CD4-positive, alpha-beta T cell (primary cell): ENCODE measurements at regions not wholly inside any gene's neighbourhood (a gene's known extent, or its start where the extent isn't known, plus 50 kb on each side); places are given as distances from the start of the nearest gene placed in this dataset.

Source experiments
- ATAC-seq: fragments of 200-7000 bp; cut with Tn5 transposase; one replicate; pipeline ENCODE4 v1.10.0; 2022; ENCODE audit warnings: mild to moderate bottlenecking; ENCODE audit not compliant: poor library complexity
- CTCF ChIA-PET: fragments of 350-600 bp; sonication (Branson Sonifier 250); formaldehyde crosslinking; loops from one replicate; lab custom pipeline; 2021; ENCODE audit warnings: antibody characterized with exemption, inconsistent platforms; lab: Charles Lee
- POLR2A ChIA-PET: fragments of 350-600 bp; sonication (Branson Sonifier 250); formaldehyde crosslinking; loops from one replicate; lab custom pipeline; 2021; ENCODE audit warnings: antibody characterized with exemption, inconsistent platforms; lab: Charles Lee
- DNase-seq, 14 experiments: peaks; one replicate each; pipeline ENCODE4 v3.0.0-alpha.2; 2013 to 2020; ENCODE audit warnings: mixed read lengths in 2 of 14
- H3K27ac ChIP-seq, 2 donors: one replicate each; pipeline versions ENCODE4 v1.5.1 to v1.7.0; 2013; ENCODE audit warnings: low read length in 2 of 2, low read depth in 1 of 2, mild to moderate bottlenecking in 1 of 2
- H3K27me3 ChIP-seq, 2 experiments: 1 replicate in 1 of 2; 2 replicates in 1 of 2; pipeline versions ENCODE4 v1.6.1 to v1.7.0; 2013; ENCODE audit warnings: low read length in 2 of 2, control low read depth in 1 of 2, mild to moderate bottlenecking in 1 of 2, moderate library complexity in 1 of 2; ENCODE audit not compliant: insufficient read depth in 2 of 2, control insufficient read depth in 1 of 2
- H3K36me3 ChIP-seq: one replicate; pipeline ENCODE4 v1.6.1; 2013; ENCODE audit warnings: low read length, control low read depth; ENCODE audit not compliant: insufficient read depth
- H3K4me1 ChIP-seq: one replicate; pipeline ENCODE4 v1.6.1; 2013; ENCODE audit warnings: low read length, control low read depth; ENCODE audit not compliant: insufficient read depth
- H3K4me3 ChIP-seq: one replicate; pipeline ENCODE4 v1.5.1; 2013; ENCODE audit warnings: mild to moderate bottlenecking, low read length, moderate library complexity
- H3K9me3 ChIP-seq, 2 experiments: 1 replicate in 1 of 2; 2 replicates in 1 of 2; pipeline versions ENCODE4 v1.6.1 to v1.7.0; 2013; ENCODE audit warnings: low read length in 2 of 2, mild to moderate bottlenecking in 2 of 2, control low read depth in 1 of 2, moderate library complexity in 1 of 2; ENCODE audit not compliant: control insufficient read depth in 1 of 2, insufficient read depth in 1 of 2
- H3K27ac Mint-ChIP-seq: one replicate; pipeline ENCODE4 v1.8.0; 2020; ENCODE audit warnings: mixed read lengths
- H3K27me3 Mint-ChIP-seq: one replicate; pipeline ENCODE4 v1.8.0; 2021; ENCODE audit warnings: mixed read lengths
- H3K36me3 Mint-ChIP-seq: one replicate; pipeline ENCODE4 v1.8.0; 2021; ENCODE audit warnings: low read depth, mixed read lengths
- H3K4me1 Mint-ChIP-seq: one replicate; pipeline ENCODE4 v1.8.0; 2021; ENCODE audit warnings: low read depth, mixed read lengths
- H3K4me3 Mint-ChIP-seq: one replicate; pipeline ENCODE4 v1.8.0; 2020; ENCODE audit warnings: mild to moderate bottlenecking, mixed read lengths
- H3K9me3 Mint-ChIP-seq: one replicate; pipeline ENCODE4 v1.8.0; 2020; ENCODE audit warnings: mixed read lengths
- intact Hi-C, 2 experiments: fragments of 100-400 bp; cut with DNase I in 1 of 2; cut with micrococcal nuclease in 1 of 2; formaldehyde crosslinking; loops; one replicate each; pipeline versions ENCODE4 v1.15.1 to v1.9.0; 2023 to 2025; cut with DNase I, micrococcal nuclease
- TF ChIP-seq, protein P1 (sequence below): fragments of 200-600 bp; IDR thresholded peaks from one replicate; pipeline ENCODE4 v1.8.0; 2022; ENCODE audit warnings: antibody characterized with exemption, mild to moderate bottlenecking

DNA sequence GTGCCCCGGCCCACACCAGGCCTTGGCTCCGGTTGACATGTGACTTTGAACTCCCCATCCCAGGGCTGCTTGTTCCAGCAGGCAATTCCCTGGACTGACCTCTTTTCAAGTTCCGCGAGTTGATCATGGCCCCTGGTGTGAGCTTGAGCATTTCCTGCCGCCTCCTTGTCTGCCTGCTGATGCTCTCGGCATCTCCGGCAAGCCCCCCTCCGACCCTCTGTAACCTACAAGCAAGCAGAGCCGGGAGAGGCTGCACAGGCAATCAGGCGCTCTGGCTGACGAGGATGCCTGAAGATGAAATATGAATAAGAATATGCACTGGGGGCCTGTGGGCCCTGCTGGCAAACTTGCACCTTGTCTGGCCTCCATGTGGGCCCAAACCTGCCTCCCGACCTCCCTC is 304.9 kb upstream of the MKI67 start:
- Histone ChIP-seq H3K27me3 (peaks cover 0 to 4% of the 10 kb centered on the region in 2 experiments), H3K27ac (no peak overlapping the region), H3K4me1 (no peaks in the 10 kb centered on the region), H3K9me3 (peaks cover 0 to 40% of the 10 kb centered on the region in 2 experiments), H3K36me3 (no peaks in the 10 kb centered on the region), H3K4me3 (no peak overlapping the region)
- no peaks in the 10 kb centered on the region for H3K36me3 Mint-ChIP-seq
- ChIA-PET CTCF (no interaction called here), POLR2A (no interaction called here)
- no peak for DNase-seq
- intact Hi-C loops: no loop called here
- TF ChIP-seq, protein P1, sequence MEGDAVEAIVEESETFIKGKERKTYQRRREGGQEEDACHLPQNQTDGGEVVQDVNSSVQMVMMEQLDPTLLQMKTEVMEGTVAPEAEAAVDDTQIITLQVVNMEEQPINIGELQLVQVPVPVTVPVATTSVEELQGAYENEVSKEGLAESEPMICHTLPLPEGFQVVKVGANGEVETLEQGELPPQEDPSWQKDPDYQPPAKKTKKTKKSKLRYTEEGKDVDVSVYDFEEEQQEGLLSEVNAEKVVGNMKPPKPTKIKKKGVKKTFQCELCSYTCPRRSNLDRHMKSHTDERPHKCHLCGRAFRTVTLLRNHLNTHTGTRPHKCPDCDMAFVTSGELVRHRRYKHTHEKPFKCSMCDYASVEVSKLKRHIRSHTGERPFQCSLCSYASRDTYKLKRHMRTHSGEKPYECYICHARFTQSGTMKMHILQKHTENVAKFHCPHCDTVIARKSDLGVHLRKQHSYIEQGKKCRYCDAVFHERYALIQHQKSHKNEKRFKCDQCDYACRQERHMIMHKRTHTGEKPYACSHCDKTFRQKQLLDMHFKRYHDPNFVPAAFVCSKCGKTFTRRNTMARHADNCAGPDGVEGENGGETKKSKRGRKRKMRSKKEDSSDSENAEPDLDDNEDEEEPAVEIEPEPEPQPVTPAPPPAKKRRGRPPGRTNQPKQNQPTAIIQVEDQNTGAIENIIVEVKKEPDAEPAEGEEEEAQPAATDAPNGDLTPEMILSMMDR: no peak
- no peak overlapping the region for H3K4me3 Mint-ChIP-seq
- no peak for ATAC-seq
- no peaks in the 10 kb centered on the region for H3K4me1 Mint-ChIP-seq
- H3K9me3 Mint-ChIP-seq: no peaks in the 10 kb centered on the region
- no peak overlapping the region for H3K27ac Mint-ChIP-seq
- peaks cover 3% of the 10 kb centered on the region for H3K27me3 Mint-ChIP-seq

DNA sequence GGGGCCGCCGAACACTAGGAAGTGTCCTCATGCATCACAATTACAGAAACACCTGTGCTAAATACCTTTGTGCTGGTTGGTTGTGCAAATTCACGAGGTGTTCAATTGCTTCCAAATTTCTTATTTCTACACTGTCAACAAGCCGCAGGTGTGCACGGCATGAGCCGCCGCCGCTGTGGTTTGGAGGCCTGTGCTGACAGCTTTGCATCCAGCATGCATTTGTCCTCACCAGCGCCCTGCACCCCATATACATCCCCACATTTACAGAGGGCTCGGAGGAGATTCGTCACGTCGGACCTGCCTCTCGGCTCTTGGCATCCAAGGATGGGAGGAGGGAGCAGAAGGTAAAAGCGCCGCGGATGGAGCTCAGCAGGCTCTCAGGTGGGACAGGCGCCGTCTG is 305.3 kb upstream of the MKI67 start:
- CTCF ChIA-PET: no interaction called here
- H3K9me3 ChIP-seq: peaks cover 0 to 40% of the 10 kb centered on the region in 2 experiments
- intact Hi-C loops: no loop called here
- TF ChIP-seq, protein P1: no peak
- Mint-ChIP-seq H3K4me3 (no peak overlapping the region), H3K27ac (no peak overlapping the region), H3K36me3 (no peaks in the 10 kb centered on the region), H3K27me3 (peaks cover 3% of the 10 kb centered on the region), H3K4me1 (no peaks in the 10 kb centered on the region), H3K9me3 (no peaks in the 10 kb centered on the region)
- no peak for DNase-seq
- POLR2A ChIA-PET: no interaction called here
- H3K27me3 ChIP-seq: peaks cover 0 to 4% of the 10 kb centered on the region in 2 experiments
- H3K27ac ChIP-seq: no peak overlapping the region
- H3K4me1 ChIP-seq: no peaks in the 10 kb centered on the region
- no peaks in the 10 kb centered on the region for H3K36me3 ChIP-seq
- ATAC-seq: no peak
- no peak overlapping the region for H3K4me3 ChIP-seq

DNA sequence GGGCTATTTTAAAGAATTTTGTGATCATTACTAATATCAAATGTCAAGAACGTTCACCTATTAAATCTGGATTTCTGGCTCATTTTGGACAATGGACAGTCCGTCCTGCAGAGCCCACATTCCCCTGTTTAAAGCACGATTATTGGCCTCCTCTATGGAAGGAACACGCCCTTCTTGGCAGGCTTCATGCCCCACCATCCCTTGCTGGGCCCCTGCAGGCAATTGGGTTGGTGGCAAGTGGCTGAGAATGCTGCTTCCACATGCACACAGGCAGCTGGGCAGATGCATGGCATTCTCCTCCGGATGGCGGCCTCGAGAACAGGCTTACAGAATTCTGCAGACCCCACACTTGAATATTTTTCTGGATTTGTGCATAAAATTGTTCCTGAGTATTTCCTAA is 305.8 kb upstream of the MKI67 start:
- CTCF ChIA-PET: no interaction called here
- Mint-ChIP-seq H3K36me3 (no peaks in the 10 kb centered on the region), H3K4me1 (no peaks in the 10 kb centered on the region), H3K9me3 (no peaks in the 10 kb centered on the region), H3K27ac (no peak overlapping the region), H3K27me3 (peaks cover 3% of the 10 kb centered on the region), H3K4me3 (no peak overlapping the region)
- H3K4me1 ChIP-seq: no peaks in the 10 kb centered on the region
- POLR2A ChIA-PET: no interaction called here
- DNase-seq (no peak), ATAC-seq (no peak)
- peaks cover 0 to 4% of the 10 kb centered on the region in 2 experiments for H3K27me3 ChIP-seq
- intact Hi-C loops: no loop called here
- no peak overlapping the region for H3K27ac ChIP-seq
- H3K9me3 ChIP-seq: peaks cover 0 to 40% of the 10 kb centered on the region in 2 experiments
- TF ChIP-seq, protein P1: no peak
- H3K36me3 ChIP-seq: no peaks in the 10 kb centered on the region
- no peak overlapping the region for H3K4me3 ChIP-seq
